A673 (cell line): ENCODE measurements at regions not wholly inside any gene's neighbourhood (a gene's known extent, or its start where the extent isn't known, plus 50 kb on each side); places are given as distances from the start of the nearest gene placed in this dataset.
A peak's percentile ranks its signal among the peaks of the same experiment; 100 is the strongest.

Experiments
- BruUV-seq: library from RNA; stranded (reverse); fragments of 400-500 nt; replicated peaks from 2 replicates; lab custom pipeline; 2021; lab: Mats Ljungman, UMichigan
- CTCF ChIA-PET: fragments of 300-600 bp; sonication (Branson Sonifier 250); formaldehyde crosslinking; loops from one replicate; lab custom pipeline; 2022; ENCODE audit warnings: antibody characterized with exemption; lab: Charles Lee
- POLR2A ChIA-PET: fragments of 300-600 bp; sonication (Branson Sonifier 250); formaldehyde crosslinking; loops from one replicate; lab custom pipeline; 2022; ENCODE audit warnings: antibody characterized with exemption; ENCODE audit not compliant: low non-redundant PET; lab: Charles Lee
- DNase-seq: peaks from one replicate; pipeline ENCODE4 v3.0.0-alpha.2; 2015; ENCODE audit warnings: low spot score
- H3K27ac ChIP-seq: fragments of 200-600 bp; sonication (generic); 2 replicates; pipeline ENCODE4 v1.5.1; 2016; ENCODE audit warnings: mixed run types, low read depth, mild to moderate bottlenecking, mixed read lengths, antibody characterized with exemption, low read length; ENCODE audit not compliant: poor library complexity, severe bottlenecking
- H3K27me3 ChIP-seq: fragments of 200-600 bp; sonication (generic); replicated peaks from 2 replicates; pipeline ENCODE4 v1.6.1; 2017; ENCODE audit warnings: mixed run types, low read depth, mild to moderate bottlenecking, mixed read lengths, antibody characterized with exemption, low read length; ENCODE audit not compliant: insufficient read depth, poor library complexity
- H3K36me3 ChIP-seq: fragments of 200-600 bp; sonication (generic); 2 replicates; pipeline ENCODE4 v1.6.1; 2016; ENCODE audit warnings: mixed run types, mild to moderate bottlenecking, mixed read lengths, antibody characterized with exemption, low read length; ENCODE audit not compliant: insufficient read depth, poor library complexity, severe bottlenecking
- H3K4me1 ChIP-seq: fragments of 200-600 bp; sonication (generic); 2 replicates; pipeline ENCODE4 v1.6.1; 2017; ENCODE audit warnings: mixed run types, mild to moderate bottlenecking, mixed read lengths, antibody characterized with exemption, low read length; ENCODE audit not compliant: insufficient read depth, poor library complexity, severe bottlenecking
- H3K4me3 ChIP-seq: fragments of 200-600 bp; sonication (generic); 2 replicates; pipeline ENCODE4 v1.5.1; 2016; ENCODE audit warnings: low read depth, mixed run types, mild to moderate bottlenecking, mixed read lengths, low read length; ENCODE audit not compliant: poor library complexity, severe bottlenecking
- H3K9me3 ChIP-seq: fragments of 200-600 bp; sonication (generic); 2 replicates; pipeline ENCODE4 v1.6.1; 2016; ENCODE audit warnings: mixed run types, low read depth, mild to moderate bottlenecking, mixed read lengths, antibody characterized with exemption, low read length; ENCODE audit not compliant: poor library complexity, severe bottlenecking
- CTCF ChIP-seq: fragments of 300-800, 200-600 bp; sonication (generic); conservative IDR thresholded peaks from 2 replicates; pipeline ENCODE4 v1.5.1; 2017; ENCODE audit warnings: low read depth, mild to moderate bottlenecking, antibody characterized with exemption, low read length, moderate library complexity, mixed read lengths
- EZH2 ChIP-seq: fragments of 200-600 bp; sonication (generic); IDR thresholded peaks from 2 replicates; pipeline ENCODE4 v1.6.1; 2017; ENCODE audit warnings: borderline replicate concordance, low read depth, mild to moderate bottlenecking, mixed read lengths, antibody characterized with exemption, low read length; ENCODE audit not compliant: poor library complexity, severe bottlenecking
- intact Hi-C: fragments of 100-400 bp; cut with micrococcal nuclease; formaldehyde crosslinking; loops from one replicate; pipeline ENCODE4 v1.10.0; 2022; ENCODE audit not compliant: unreplicated experiment

- no TSS peak for BruUV-seq
- H3K4me1 ChIP-seq, result peaks cover 12% of the 10 kb centered on the region
- DNase-seq, result peak; percentile 78
Measured at GRCh38 chr2:177334940-177335543, 57.5 kb upstream of the AGPS start.

GRCh38 chr2:177335917-177336450 lies 56.6 kb upstream of the AGPS start:
- Histone ChIP-seq H3K27ac (no peak overlapping the region), H3K4me1 (peaks cover 12% of the 10 kb centered on the region), H3K4me3 (no peak overlapping the region), H3K9me3 (no peaks in the 10 kb centered on the region), H3K27me3 (no peaks in the 10 kb centered on the region), H3K36me3 (no peaks in the 10 kb centered on the region)
- ChIA-PET POLR2A (no interaction called here), CTCF (interaction anchor here (1.1 to 2.2 kb wide), 3 partner anchors 171 to 389 kb away, joined by 3 to 11 read pairs (median 7); no protein-coding TSS in a partner anchor)
- intact Hi-C loops, result loop anchor here (1.0 to 5.0 kb wide), 5 partner anchors 80 to 427 kb away; no protein-coding TSS in a partner anchor
- BruUV-seq, result no TSS peak
- no peak for TF ChIP-seq CTCF
- no peak for TF ChIP-seq EZH2
- peak; percentile 19 for DNase-seq

More at GRCh38 chr2:177334940-177335543, 57.5 kb upstream of the AGPS start:
- intact Hi-C loops, result loop anchor here (1.0 to 5.0 kb wide), 6 partner anchors 73 to 428 kb away; partner anchors contain the start of gene NFE2L2
- ChIA-PET POLR2A (no interaction called here), CTCF (interaction anchor here (1.1 to 2.2 kb wide), 3 partner anchors 170 to 390 kb away, joined by 3 to 11 read pairs (median 7); no protein-coding TSS in a partner anchor)
- no peak overlapping the region for H3K27ac ChIP-seq
- no peak overlapping the region for H3K4me3 ChIP-seq
- H3K9me3 ChIP-seq, result no peaks in the 10 kb centered on the region
- peak; percentile 92 for TF ChIP-seq CTCF
- TF ChIP-seq EZH2, result no peak
- H3K36me3 ChIP-seq, result no peaks in the 10 kb centered on the region
- H3K27me3 ChIP-seq, result no peaks in the 10 kb centered on the region

GRCh38 chr2:177338177-177338721 lies 54.3 kb upstream of the AGPS start:
- Histone ChIP-seq H3K4me3 (no peak overlapping the region), H3K9me3 (no peaks in the 10 kb centered on the region), H3K4me1 (no peaks in the 10 kb centered on the region), H3K27ac (no peak overlapping the region), H3K36me3 (no peaks in the 10 kb centered on the region), H3K27me3 (no peaks in the 10 kb centered on the region)
- ChIA-PET POLR2A (no interaction called here), CTCF (no interaction called here)
- intact Hi-C loops, result loop anchor here (5.0 kb wide), 2 partner anchors 149 to 264 kb away; no protein-coding TSS in a partner anchor
- DNase-seq, result peak; percentile 15
- BruUV-seq, result no TSS peak
- no peak for TF ChIP-seq CTCF
- TF ChIP-seq EZH2, result no peak
